ENCODE measurements at regions not wholly inside any gene's neighbourhood (a gene's known extent, or its start where the extent isn't known, plus 50 kb on each side); places are given as distances from the start of the nearest gene placed in this dataset.
"Not testable (repeated sequence)": the region's sequence is repeated elsewhere in the genome, so short reads cannot be mapped to it uniquely, and the experiment has no call there.

GRCh38 chr2:82237994-82238662 is 1933.6 kb upstream of the LRRTM1 start:
- DNase-seq (ENCODE audit: low read depth in 4 of 4, low spot score in 3 of 4): no peak

DNA sequence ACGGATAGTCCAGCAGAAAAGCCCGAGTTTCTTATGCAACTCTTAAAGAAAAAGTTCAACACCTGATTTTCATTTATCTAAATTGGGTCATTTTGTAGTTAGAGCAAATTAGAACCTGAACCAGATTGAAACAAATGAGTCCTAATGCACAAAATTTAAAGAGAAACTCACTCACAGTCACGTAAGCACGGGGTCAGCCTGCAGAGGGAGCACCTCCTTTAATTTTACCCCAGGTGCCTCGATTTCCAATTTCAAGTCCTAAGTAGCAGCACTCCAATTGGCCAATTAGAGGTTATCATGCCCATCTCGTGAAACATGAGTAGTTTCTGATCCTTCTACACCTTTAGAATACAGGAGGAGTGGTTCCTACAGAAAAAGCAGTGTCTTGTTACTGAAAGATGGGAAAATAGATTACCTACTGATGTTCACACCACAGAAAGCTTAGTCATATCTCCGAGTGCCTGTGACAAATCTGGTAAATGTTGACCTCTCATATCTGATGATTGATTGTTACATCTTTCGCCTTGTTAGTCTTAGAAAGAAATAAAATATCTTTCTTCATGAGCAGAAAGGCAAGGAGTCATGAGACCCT is 1929.8 kb upstream of the LRRTM1 start:
- no peak for DNase-seq (ENCODE audit: low read depth in 4 of 4, low spot score in 3 of 4)

- no peak for DNase-seq (ENCODE audit: low read depth in 4 of 4, low spot score in 3 of 4)
Observed at GRCh38 chr2:82233806-82234205, 1929.3 kb upstream of the LRRTM1 start.

GRCh38 chr2:82230406-82230805 is 1925.9 kb upstream of the LRRTM1 start:
- no peak for DNase-seq (ENCODE audit: low read depth in 4 of 4, low spot score in 3 of 4)

DNA sequence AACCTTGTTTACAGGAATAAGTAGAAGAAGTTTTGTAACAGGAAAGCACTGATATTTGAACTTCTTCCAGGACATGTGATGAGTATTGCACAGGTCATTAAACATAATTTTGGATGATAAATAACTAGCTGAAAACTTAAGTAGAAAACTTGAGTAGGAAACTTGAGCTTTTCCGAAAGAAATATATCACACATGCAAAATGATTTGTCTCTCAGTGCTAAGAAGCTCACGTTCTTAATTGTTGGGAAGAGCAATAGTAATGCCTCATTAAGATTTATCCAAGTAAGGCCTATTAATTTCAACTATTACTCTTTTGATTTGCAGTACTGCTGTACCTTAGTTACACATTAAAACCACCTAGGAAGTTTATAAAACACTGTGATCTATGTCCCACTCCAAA is 1921.9 kb upstream of the LRRTM1 start:
- peak in 2 of 4 donors; percentile 8 to 35 for DNase-seq (ENCODE audit: low read depth in 4 of 4, low spot score in 3 of 4)

DNA sequence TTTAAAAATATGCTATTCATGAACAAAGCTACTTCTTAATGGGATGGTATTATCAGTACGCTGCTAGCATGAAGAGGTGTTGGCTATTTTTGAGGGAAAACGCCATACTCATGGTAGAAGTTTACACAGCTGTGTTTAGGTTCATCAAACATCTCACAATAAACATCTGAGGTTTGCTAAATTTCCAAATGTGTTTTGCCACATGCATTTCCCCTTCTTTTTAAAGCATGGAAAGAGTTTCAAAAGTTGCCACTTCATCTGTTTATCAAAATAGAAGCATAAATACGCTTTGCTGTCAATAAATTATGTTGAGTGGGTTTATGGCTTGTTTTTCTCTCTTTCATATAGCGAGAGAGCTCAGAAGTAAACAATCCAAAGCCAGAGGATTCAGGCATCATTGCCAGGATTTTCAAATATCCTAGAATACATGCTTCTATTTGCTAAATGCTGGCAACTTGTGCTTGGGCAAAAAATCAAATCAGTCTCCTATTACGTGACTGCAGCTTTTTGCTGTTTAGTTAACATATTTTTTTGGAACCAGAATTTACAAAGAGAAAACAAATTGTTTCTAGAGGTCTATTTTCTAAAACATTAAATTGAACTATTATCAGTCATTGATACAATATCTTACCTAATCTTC is 1919.9 kb upstream of the LRRTM1 start:
- no peak for DNase-seq (ENCODE audit: low read depth in 4 of 4, low spot score in 3 of 4)

DNA sequence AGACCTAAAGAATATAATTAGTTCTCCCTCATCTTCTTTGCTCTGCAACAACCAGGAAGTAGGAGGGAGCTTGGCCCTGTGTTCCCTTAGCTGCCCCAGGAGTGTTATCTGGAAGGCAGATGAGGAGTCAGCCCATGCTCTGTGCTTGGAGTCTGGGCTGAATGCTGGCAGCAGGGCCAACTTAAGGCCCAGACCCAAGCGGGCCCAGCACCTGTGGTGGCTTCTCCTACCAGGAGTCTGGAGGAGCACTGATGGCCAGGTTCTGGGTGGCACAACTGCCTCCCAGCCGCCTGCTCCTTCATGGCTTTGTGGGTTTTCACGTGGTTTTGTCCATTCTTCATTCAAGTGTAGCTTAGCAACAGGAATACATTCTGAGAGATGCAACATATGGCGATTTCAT is 1910.7 kb upstream of the LRRTM1 start:
- no peak for DNase-seq (ENCODE audit: low read depth in 4 of 4, low spot score in 3 of 4)

DNA sequence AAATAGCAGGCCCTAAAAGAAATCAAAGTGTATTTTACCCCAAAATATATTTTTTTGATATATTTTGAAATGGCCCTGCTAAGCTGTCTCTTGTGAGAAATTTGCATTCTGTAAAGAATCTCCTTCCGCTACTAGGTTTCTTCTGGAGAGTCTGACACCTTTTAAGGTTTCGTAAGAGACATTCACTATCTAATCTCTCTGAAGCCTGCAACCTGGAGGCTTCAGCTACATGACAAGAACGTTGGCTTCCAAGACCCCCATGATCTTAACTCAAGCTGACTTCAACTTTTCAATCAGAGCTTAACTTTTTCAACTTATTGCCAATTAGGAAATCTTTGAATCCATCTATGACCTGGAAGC is 1894.9 kb upstream of the LRRTM1 start:
- no peak for DNase-seq (ENCODE audit: low read depth in 4 of 4, low spot score in 3 of 4)

DNA sequence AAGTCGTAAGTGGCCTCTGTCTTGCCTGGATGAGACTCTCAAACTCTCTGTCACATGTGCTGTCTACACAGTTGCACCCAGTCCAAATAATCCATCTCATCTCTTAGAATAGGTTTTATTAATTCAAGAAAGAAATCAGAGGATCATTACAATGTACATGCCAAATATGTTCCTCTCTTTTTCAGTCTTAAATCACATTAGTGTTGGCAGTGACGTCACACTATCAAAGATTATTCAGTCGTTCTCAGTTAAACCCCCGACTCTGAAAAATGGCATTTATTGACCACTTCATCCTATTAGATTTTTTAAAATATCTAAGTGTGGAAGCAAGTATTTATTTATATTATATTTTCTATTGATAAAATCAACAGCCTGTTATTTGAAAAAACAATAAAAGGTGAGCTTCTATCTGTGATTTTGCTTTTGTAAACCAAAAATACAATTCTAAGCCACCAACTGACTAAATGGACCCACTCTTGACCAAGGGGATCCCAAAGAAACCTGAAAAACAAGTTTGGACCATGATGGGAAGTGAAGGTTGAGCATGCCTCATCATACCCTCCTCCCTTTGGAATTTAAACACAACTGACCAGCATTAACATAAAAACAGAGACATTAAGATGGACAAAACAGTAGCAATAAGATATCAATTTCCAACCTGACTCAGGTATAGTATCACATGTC is 1894.4 kb upstream of the LRRTM1 start:
- DNase-seq (ENCODE audit: low read depth in 4 of 4, low spot score in 3 of 4): no peak

DNA sequence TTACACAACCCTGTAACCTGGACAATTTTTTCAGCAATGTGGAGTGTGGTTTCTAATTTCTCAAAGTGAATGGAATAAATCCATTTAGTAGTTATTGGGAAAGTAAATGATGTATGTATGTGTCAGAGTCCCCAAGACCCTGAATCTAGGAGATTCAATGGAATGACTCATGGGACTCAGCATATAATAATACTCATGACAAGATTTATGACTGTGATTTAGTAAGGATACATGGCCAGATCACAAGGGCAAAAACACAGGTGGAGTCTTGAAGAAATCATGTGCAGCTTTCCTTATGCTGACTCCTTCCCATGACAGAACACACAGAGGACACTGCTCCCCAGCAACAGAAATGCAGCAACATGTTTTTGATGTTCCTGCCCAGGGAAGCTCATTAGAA is 1877.7 kb upstream of the LRRTM1 start:
- DNase-seq (ENCODE audit: low read depth in 4 of 4, low spot score in 3 of 4): no peak

DNA sequence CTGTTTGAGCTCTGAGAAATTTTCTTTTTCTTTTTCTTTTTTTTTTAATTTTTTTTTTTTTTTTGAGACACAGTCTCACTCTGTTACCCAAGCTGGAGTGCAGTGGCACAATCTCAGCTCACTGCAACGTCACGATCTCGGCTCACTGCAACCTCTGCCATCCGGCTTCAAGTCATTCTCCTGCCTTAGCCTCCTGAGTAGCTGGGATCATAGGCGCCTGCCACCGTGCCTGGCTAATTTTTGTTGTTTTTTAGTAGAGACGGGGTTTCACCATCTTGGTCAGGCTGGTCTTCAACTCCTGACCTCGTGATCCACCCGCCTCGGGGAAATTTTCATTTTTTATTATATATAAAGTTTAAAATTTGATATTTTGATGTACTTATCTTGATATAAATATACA is 1870.7 kb upstream of the LRRTM1 start:
- not testable (repeated sequence) for DNase-seq (ENCODE audit: low read depth in 4 of 4, low spot score in 3 of 4)

- no peak for DNase-seq (ENCODE audit: low read depth in 4 of 4, low spot score in 3 of 4)
Observed at GRCh38 chr2:82172483-82172882, 1867.9 kb upstream of the LRRTM1 start.

GRCh38 chr2:82169379-82169778 is 1864.8 kb upstream of the LRRTM1 start:
- DNase-seq (ENCODE audit: low read depth in 4 of 4, low spot score in 3 of 4): no peak

DNA sequence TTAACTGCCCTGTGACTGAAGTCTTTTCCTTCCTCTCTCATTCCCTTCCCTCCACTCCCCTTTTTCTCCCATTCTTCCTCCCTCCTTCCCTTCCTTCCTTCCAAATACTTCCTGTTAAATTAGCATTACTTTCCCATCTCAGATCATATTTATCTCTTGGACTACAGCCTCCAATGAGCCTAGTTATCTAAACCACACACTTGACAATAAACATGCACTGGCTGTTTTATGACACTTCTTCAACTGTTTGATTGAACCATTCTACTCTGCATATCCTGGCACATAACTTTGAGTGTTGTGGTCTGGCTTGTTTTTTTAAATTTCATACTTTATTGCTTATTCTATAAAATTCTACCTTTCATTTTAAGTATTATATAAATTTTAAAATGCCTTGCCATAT is 1860.8 kb upstream of the LRRTM1 start:
- DNase-seq (ENCODE audit: low read depth in 4 of 4, low spot score in 3 of 4): no peak

GRCh38 chr2:82158150-82158549 is 1853.6 kb upstream of the LRRTM1 start:
- no peak for DNase-seq (ENCODE audit: low read depth in 4 of 4, low spot score in 3 of 4)

- DNase-seq (ENCODE audit: low read depth in 4 of 4, low spot score in 3 of 4): no peak
Observed at GRCh38 chr2:82155469-82155868, 1850.9 kb upstream of the LRRTM1 start.

DNA sequence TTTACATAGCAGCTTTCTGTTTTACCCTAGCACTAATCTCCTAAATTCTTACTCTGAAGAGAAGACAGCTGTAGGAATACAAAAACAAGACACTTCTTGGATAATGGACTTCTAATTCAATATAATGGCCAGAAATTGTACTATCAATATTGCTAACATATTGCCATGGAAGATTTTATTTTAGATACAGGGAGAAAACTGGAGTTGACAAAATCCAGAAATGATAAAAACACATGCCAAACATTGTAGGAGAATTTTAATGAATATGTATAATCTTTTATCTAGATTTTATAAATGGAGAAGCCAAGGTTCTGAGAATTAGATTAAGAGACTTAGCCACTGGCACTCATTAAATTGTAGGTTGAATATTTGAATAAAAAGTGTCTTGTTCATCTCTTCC is 1838.8 kb upstream of the LRRTM1 start:
- no peak for DNase-seq (ENCODE audit: low read depth in 4 of 4, low spot score in 3 of 4)

DNA sequence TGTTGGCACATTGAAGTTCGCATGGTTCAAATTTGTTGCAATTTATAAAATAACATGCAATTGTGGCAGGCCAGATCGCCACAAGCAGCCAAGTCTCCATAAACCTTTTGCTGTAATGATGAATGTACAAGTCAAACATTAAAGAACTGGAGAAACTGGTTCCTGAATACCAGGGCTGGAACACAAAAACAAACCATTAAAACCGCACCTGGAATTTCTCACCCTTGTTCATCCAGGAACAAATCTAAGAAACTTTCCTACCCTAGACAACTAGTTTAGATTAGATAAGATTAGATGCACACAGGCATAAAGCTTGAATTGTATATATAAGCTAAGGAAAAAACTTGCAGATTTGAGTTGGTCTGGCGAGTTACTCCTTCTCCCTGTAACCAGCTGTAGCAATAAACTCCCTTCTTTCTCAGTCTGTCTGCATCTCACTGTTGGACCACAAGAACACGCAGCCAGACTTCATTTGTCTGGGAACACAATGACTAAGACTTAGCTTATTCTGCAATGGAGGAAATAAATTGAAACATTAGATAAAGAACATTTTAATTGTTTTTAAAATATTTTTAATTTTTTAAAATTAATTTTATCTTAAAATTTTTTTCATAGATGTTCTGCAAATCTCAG is 1835.5 kb upstream of the LRRTM1 start:
- DNase-seq (ENCODE audit: low read depth in 4 of 4, low spot score in 3 of 4): peak; percentile 22 to 65 (median 48)

DNA sequence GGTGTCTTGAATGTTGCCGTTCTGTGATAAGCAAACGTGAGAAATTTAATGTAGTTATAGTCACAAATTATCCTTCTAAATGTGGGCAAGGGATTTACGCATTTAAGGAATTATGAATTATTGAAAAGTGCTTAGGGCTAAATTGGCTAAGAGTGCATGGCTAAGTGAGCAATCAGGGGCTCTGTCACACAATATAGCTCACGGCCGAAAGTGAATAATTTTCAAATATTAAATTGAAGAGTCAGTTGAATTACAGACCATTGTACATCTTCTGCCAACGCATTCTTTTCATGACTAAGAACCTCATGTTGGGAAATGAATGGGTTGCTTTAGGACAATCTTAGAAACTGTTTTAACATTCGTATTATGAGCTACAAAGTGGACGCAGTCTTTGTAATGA is 1832.9 kb upstream of the LRRTM1 start:
- DNase-seq (ENCODE audit: low read depth in 4 of 4, low spot score in 3 of 4): no peak

DNA sequence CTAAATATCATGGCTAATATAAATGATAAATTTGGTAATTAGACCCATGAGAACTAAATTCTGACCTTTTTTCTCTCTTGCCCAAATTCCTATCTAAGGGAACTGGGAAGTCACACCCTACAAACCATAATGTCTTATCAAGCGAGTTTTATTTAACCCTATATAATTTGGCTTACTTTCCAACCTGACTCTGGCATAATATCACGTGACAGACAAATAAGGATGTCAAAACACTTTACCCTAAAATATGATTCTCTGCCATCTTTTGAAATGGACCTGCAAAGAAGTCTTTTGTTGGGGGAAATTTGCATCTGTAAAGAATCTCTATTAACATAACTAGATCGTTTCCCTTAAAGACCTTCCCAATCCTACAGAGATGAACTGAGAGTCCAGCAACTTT is 1823.5 kb upstream of the LRRTM1 start:
- DNase-seq (ENCODE audit: low read depth in 4 of 4, low spot score in 3 of 4): no peak

GRCh38 chr2:82124629-82125028 is 1820.1 kb upstream of the LRRTM1 start:
- no peak for DNase-seq (ENCODE audit: low read depth in 4 of 4, low spot score in 3 of 4)

Measured in left renal pelvis (tissue), 4 donors.